ENCODE measurements at regions not wholly inside any gene's neighbourhood (a gene's known extent, or its start where the extent isn't known, plus 50 kb on each side); places are given as distances from the start of the nearest gene placed in this dataset.

GRCh38 chr11:19392847-19393518 lies 152.2 kb upstream of the E2F8 start:
- no peak for DNase-seq

- DNase-seq = no peak
Measured at GRCh38 chr11:19392321-19392720, 151.6 kb upstream of the E2F8 start.

GRCh38 chr11:19391652-19392051 lies 150.9 kb upstream of the E2F8 start:
- no peak for DNase-seq

GRCh38 chr11:19391026-19391425 lies 150.3 kb upstream of the E2F8 start:
- DNase-seq = no peak

- DNase-seq = no peak
Measured at GRCh38 chr11:19389787-19390303, 149.1 kb upstream of the E2F8 start.

GRCh38 chr11:19382131-19382611 lies 141.4 kb upstream of the E2F8 start:
- no peak for DNase-seq

GRCh38 chr11:19380375-19380774 lies 139.6 kb upstream of the E2F8 start:
- DNase-seq = no peak

GRCh38 chr11:19379465-19379864 lies 138.7 kb upstream of the E2F8 start:
- no peak for DNase-seq

GRCh38 chr11:19378814-19379213 lies 138.1 kb upstream of the E2F8 start:
- no peak for DNase-seq

- no peak for DNase-seq
Measured at GRCh38 chr11:19377881-19378280, 137.1 kb upstream of the E2F8 start.

- DNase-seq = no peak
Measured at GRCh38 chr11:19375440-19375839, 134.7 kb upstream of the E2F8 start.

GRCh38 chr11:19374151-19374569 lies 133.4 kb upstream of the E2F8 start:
- no peak for DNase-seq

- no peak for DNase-seq
Measured at GRCh38 chr11:19372381-19372780, 131.6 kb upstream of the E2F8 start.

GRCh38 chr11:19370100-19370861 lies 129.5 kb upstream of the E2F8 start:
- DNase-seq = no peak

GRCh38 chr11:19368726-19369375 lies 128.1 kb upstream of the E2F8 start:
- DNase-seq = no peak

GRCh38 chr11:19366992-19367709 lies 126.4 kb upstream of the E2F8 start:
- DNase-seq = no peak

GRCh38 chr11:19365743-19366410 lies 125.1 kb upstream of the E2F8 start:
- DNase-seq = no peak

GRCh38 chr11:19359221-19360000 lies 118.7 kb upstream of the E2F8 start:
- DNase-seq = no peak

GRCh38 chr11:19357943-19358342 lies 117.2 kb upstream of the E2F8 start:
- no peak for DNase-seq

GRCh38 chr11:19355601-19356000 lies 114.9 kb upstream of the E2F8 start:
- DNase-seq = no peak

GRCh38 chr11:19353287-19353850 lies 112.6 kb upstream of the E2F8 start:
- DNase-seq = no peak
